ENCODE measurements at regions not wholly inside any gene's neighbourhood (a gene's known extent, or its start where the extent isn't known, plus 50 kb on each side); places are given as distances from the start of the nearest gene placed in this dataset.

DNA sequence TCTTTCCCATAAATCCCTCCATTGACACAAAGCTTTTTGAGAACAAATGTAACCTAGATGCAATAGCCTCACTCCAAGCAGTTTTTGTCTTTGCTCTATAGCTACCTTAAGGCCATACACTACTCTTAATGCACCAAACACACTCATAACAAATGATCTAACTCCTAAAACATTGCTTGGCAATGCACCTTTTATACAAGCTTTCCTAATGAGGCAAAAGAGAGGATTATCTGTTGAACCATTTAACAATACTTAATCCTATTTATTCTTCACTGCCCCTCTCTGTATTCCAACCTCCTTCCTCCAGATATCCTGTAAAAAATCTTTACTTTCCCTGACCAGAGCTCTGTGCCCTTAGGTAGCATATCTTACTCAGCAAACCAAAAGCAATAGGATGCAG lies 558.1 kb upstream of the MDFIC2 start:
- TF ChIP-seq POLR2AphosphoS5 (IDR thresholded peaks at IDR 0.05; ENCODE audit: control insufficient read depth, insufficient read depth, low read depth, low read length) (no peak), CBX2 (IDR thresholded peaks at IDR 0.05; ENCODE audit: insufficient read depth, low read length, poor library complexity, severe bottlenecking) (no peak)
- TF ChIP-seq, protein P1, sequence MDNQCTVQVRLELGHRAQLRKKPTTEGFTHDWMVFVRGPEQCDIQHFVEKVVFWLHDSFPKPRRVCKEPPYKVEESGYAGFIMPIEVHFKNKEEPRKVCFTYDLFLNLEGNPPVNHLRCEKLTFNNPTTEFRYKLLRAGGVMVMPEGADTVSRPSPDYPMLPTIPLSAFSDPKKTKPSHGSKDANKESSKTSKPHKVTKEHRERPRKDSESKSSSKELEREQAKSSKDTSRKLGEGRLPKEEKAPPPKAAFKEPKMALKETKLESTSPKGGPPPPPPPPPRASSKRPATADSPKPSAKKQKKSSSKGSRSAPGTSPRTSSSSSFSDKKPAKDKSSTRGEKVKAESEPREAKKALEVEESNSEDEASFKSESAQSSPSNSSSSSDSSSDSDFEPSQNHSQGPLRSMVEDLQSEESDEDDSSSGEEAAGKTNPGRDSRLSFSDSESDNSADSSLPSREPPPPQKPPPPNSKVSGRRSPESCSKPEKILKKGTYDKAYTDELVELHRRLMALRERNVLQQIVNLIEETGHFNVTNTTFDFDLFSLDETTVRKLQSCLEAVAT (IDR thresholded peaks at IDR 0.05) = no peak
